ENCODE measurements at regions not wholly inside any gene's neighbourhood (a gene's known extent, or its start where the extent isn't known, plus 50 kb on each side); places are given as distances from the start of the nearest gene placed in this dataset.

DNA sequence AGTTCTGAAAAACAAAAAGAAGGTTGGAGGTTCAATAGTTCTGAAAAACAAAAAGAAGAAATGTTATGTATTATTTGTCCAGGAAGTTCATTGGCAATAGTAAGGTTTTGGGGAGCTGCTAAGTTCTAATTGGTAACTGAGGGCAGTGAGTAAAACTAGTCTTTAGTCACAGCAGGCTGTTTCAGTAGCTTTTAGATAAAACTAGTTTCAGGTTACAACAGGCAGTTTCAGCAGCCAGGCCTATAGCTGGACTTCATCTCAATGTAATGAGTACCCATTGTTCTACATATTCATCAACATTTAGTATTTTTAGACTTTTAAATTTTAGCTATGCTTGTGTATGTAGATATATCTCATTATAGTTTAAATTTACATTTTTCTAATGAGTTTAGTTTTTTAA, 639.3 kb downstream of the TOX3 start:
- H3K27ac ChIP-seq: no peak overlapping the region
- no peaks in the 10 kb centered on the region for H3K36me3 ChIP-seq
- H3K4me1 ChIP-seq: no peaks in the 10 kb centered on the region
- intact Hi-C loops (cut with DNase I; ENCODE audit: low total_unique reads): no loop called here
- no peak overlapping the region for H3K4me3 ChIP-seq
- no peaks in the 10 kb centered on the region for H3K27me3 ChIP-seq
- no peaks in the 10 kb centered on the region for H3K9me3 ChIP-seq
- DNase-seq: no peak
- TF ChIP-seq POLR2A (IDR thresholded peaks at IDR 0.05): no peak
- TF ChIP-seq, protein P1, sequence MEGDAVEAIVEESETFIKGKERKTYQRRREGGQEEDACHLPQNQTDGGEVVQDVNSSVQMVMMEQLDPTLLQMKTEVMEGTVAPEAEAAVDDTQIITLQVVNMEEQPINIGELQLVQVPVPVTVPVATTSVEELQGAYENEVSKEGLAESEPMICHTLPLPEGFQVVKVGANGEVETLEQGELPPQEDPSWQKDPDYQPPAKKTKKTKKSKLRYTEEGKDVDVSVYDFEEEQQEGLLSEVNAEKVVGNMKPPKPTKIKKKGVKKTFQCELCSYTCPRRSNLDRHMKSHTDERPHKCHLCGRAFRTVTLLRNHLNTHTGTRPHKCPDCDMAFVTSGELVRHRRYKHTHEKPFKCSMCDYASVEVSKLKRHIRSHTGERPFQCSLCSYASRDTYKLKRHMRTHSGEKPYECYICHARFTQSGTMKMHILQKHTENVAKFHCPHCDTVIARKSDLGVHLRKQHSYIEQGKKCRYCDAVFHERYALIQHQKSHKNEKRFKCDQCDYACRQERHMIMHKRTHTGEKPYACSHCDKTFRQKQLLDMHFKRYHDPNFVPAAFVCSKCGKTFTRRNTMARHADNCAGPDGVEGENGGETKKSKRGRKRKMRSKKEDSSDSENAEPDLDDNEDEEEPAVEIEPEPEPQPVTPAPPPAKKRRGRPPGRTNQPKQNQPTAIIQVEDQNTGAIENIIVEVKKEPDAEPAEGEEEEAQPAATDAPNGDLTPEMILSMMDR (IDR thresholded peaks at IDR 0.05): no peak

GRCh38 chr16:51900221-51900780, 646.6 kb downstream of the TOX3 start:
- intact Hi-C loops (cut with DNase I; ENCODE audit: low total_unique reads): no loop called here
- Histone ChIP-seq H3K27ac (no peak overlapping the region), H3K36me3 (no peaks in the 10 kb centered on the region)

GRCh38 chr16:51898872-51899271, 648.1 kb downstream of the TOX3 start:
- no peaks in the 10 kb centered on the region for H3K9me3 ChIP-seq
- no peaks in the 10 kb centered on the region for H3K36me3 ChIP-seq
- no peak for DNase-seq
- H3K4me1 ChIP-seq: no peaks in the 10 kb centered on the region
- intact Hi-C loops (cut with DNase I; ENCODE audit: low total_unique reads): no loop called here
- no peaks in the 10 kb centered on the region for H3K27me3 ChIP-seq
- TF ChIP-seq, protein P1 (IDR thresholded peaks at IDR 0.05): no peak
- TF ChIP-seq POLR2A (IDR thresholded peaks at IDR 0.05): no peak
- no peak overlapping the region for H3K4me3 ChIP-seq
- H3K27ac ChIP-seq: no peak overlapping the region

More at GRCh38 chr16:51900221-51900780, 646.6 kb downstream of the TOX3 start:
- no peak overlapping the region for H3K4me3 ChIP-seq
- DNase-seq: no peak
- TF ChIP-seq, protein P1 (IDR thresholded peaks at IDR 0.05): no peak
- TF ChIP-seq POLR2A (IDR thresholded peaks at IDR 0.05): no peak
- H3K4me1 ChIP-seq: no peaks in the 10 kb centered on the region
- no peaks in the 10 kb centered on the region for H3K9me3 ChIP-seq
- no peaks in the 10 kb centered on the region for H3K27me3 ChIP-seq

GRCh38 chr16:51896013-51896412, 650.9 kb downstream of the TOX3 start:
- Histone ChIP-seq H3K9me3 (no peaks in the 10 kb centered on the region), H3K36me3 (no peaks in the 10 kb centered on the region), H3K4me1 (no peaks in the 10 kb centered on the region), H3K27me3 (no peaks in the 10 kb centered on the region), H3K27ac (no peak overlapping the region), H3K4me3 (no peak overlapping the region)
- DNase-seq: no peak
- TF ChIP-seq POLR2A (IDR thresholded peaks at IDR 0.05): no peak
- TF ChIP-seq, protein P1 (IDR thresholded peaks at IDR 0.05): no peak
- intact Hi-C loops (cut with DNase I; ENCODE audit: low total_unique reads): no loop called here

DNA sequence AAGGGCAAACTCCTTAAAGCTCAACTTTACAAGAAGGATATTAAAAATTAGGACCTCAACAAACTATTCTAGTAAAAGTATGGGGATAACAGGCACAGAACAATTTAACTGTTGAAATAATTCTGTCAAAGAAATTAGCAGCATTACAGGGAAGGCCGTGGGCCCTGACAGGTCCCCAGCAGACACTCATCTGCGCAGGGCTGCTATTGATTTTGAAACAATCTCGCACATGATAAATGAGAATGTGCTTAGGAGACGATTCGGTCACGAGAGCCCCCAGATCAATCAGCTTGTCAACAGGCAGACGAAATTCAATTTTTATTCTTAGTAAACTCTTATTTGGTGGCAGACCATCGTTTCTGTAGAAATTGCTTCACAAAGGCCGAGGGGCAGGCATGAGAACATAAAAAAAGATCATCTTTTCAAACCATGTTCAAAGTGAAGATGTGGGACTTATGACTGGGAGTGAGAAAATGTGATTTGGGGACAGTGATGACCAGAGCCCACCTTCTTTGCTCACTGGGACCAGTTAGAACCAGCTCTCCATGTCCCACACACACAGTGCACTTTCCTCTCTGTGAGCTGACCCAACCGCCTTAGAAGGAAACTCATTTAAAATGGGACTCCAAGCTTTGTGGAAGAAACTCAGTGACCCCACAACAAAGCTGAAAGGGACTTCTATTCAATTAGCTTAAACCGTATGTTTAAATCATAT, 654.5 kb downstream of the TOX3 start:
- Histone ChIP-seq H3K27me3 (no peaks in the 10 kb centered on the region), H3K27ac (no peak overlapping the region), H3K4me1 (no peaks in the 10 kb centered on the region), H3K4me3 (no peak overlapping the region), H3K9me3 (no peaks in the 10 kb centered on the region), H3K36me3 (no peaks in the 10 kb centered on the region)
- DNase-seq: no peak
- TF ChIP-seq POLR2A (IDR thresholded peaks at IDR 0.05): no peak
- TF ChIP-seq, protein P1 (IDR thresholded peaks at IDR 0.05): no peak
- intact Hi-C loops (cut with DNase I; ENCODE audit: low total_unique reads): no loop called here

All from uterus (tissue), 3 donors.